ENCODE measurements at regions not wholly inside any gene's neighbourhood (a gene's known extent, or its start where the extent isn't known, plus 50 kb on each side); places are given as distances from the start of the nearest gene placed in this dataset.

DNA sequence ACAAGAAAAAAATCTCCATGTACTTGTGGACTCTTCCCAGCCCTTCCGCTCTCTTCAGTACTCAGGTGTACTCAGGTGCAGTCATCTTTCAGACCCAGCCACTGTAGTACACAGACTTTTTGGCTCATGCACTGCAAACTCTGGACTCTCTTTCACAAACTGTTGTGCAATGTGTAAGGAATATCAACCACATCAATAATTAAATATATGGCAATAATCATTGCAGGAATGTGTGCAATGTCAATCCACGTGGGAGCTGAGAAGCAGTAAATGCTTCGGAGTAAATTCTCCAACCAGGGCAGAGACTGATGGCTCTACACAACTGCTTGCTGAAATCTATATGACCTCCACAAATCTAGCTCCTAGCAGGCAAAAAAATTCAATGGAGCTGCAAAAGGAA, 287.3 kb upstream of the COL8A1 start:
- Histone ChIP-seq H3K4me2 (ENCODE audit: low read length) (no peak overlapping the region), H4K20me1 (ENCODE audit: insufficient read depth, low read length) (no peaks in the 10 kb centered on the region), H3K9me2 (ENCODE audit: insufficient read depth, low read length) (no peaks in the 10 kb centered on the region), H3K79me2 (ENCODE audit: insufficient read depth, low read depth, low read length) (no peaks in the 10 kb centered on the region), H3K9me3 (ENCODE audit: low read length) (no peaks in the 10 kb centered on the region), H3K27ac (ENCODE audit: low read depth, low read length, poor library complexity, severe bottlenecking) (no peak overlapping the region), H2AFZ (ENCODE audit: low read length) (no peak overlapping the region), H3K4me3 (ENCODE audit: low read depth, low read length, poor library complexity, severe bottlenecking) (no peak overlapping the region), H3K4me1 (ENCODE audit: insufficient read depth, low read length, poor library complexity, severe bottlenecking) (no peaks in the 10 kb centered on the region), H3K36me3 (ENCODE audit: insufficient read depth, low read length) (no peaks in the 10 kb centered on the region)
- POLR2A ChIA-PET: no interaction called here
- CTCF ChIA-PET (ENCODE audit: unreplicated experiment): no interaction called here
- no TSS peak for BruUV-seq (replicated peaks)
- TF ChIP-seq CTCF (conservative IDR thresholded peaks at IDR 0.05; ENCODE audit: low read length): no peak
- DNase-seq (ENCODE audit: low spot score): no peak
- intact Hi-C loops (cut with micrococcal nuclease; ENCODE audit: unreplicated experiment): no loop called here

DNA sequence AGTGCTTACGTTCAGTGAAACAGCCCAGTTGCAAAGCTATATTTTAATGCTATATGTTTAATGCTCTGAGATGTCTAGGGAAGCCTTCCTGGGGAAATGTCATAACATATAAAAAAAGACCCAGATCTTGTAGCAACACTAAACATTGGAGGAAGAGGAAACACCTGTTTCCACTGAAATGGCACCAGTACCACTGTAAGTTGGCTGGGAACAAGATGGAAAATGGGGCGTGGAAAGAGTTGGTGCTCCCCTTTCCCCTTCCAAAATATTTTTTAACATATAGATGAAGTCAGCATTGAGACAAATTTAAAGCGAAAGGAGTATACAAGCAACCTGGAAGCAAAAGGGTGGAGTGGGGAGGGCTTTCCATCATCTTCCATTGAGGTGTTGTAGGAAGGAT, 289.9 kb upstream of the COL8A1 start:
- H3K4me1 ChIP-seq (ENCODE audit: insufficient read depth, low read length, poor library complexity, severe bottlenecking): no peaks in the 10 kb centered on the region
- H3K9me3 ChIP-seq (ENCODE audit: low read length): no peaks in the 10 kb centered on the region
- no peak overlapping the region for H3K4me3 ChIP-seq (ENCODE audit: low read depth, low read length, poor library complexity, severe bottlenecking)
- intact Hi-C loops (cut with micrococcal nuclease; ENCODE audit: unreplicated experiment): no loop called here
- no peak overlapping the region for H3K4me2 ChIP-seq (ENCODE audit: low read length)
- H3K36me3 ChIP-seq (ENCODE audit: insufficient read depth, low read length): no peaks in the 10 kb centered on the region
- BruUV-seq (replicated peaks): no TSS peak
- H3K79me2 ChIP-seq (ENCODE audit: insufficient read depth, low read depth, low read length): no peaks in the 10 kb centered on the region
- CTCF ChIA-PET (ENCODE audit: unreplicated experiment): no interaction called here
- no peak for DNase-seq (ENCODE audit: low spot score)
- POLR2A ChIA-PET: no interaction called here
- no peaks in the 10 kb centered on the region for H3K9me2 ChIP-seq (ENCODE audit: insufficient read depth, low read length)
- TF ChIP-seq CTCF (conservative IDR thresholded peaks at IDR 0.05; ENCODE audit: low read length) (no peak), EZH2phosphoT487 (IDR thresholded peaks at IDR 0.05; ENCODE audit: borderline replicate concordance, low read depth, low read length) (no peak)
- H2AFZ ChIP-seq (ENCODE audit: low read length): no peak overlapping the region
- no peak overlapping the region for H3K27ac ChIP-seq (ENCODE audit: low read depth, low read length, poor library complexity, severe bottlenecking)
- no peaks in the 10 kb centered on the region for H4K20me1 ChIP-seq (ENCODE audit: insufficient read depth, low read length)

- no peaks in the 10 kb centered on the region for H3K79me2 ChIP-seq (ENCODE audit: insufficient read depth, low read depth, low read length)
- H3K4me1 ChIP-seq (ENCODE audit: insufficient read depth, low read length, poor library complexity, severe bottlenecking): no peaks in the 10 kb centered on the region
- TF ChIP-seq CTCF (conservative IDR thresholded peaks at IDR 0.05; ENCODE audit: low read length) (no peak), EZH2phosphoT487 (IDR thresholded peaks at IDR 0.05; ENCODE audit: borderline replicate concordance, low read depth, low read length) (no peak)
- no peak overlapping the region for H3K4me2 ChIP-seq (ENCODE audit: low read length)
- no peak overlapping the region for H3K27ac ChIP-seq (ENCODE audit: low read depth, low read length, poor library complexity, severe bottlenecking)
- no peaks in the 10 kb centered on the region for H3K9me3 ChIP-seq (ENCODE audit: low read length)
- no peaks in the 10 kb centered on the region for H3K36me3 ChIP-seq (ENCODE audit: insufficient read depth, low read length)
- DNase-seq (ENCODE audit: low spot score): no peak
- no peaks in the 10 kb centered on the region for H4K20me1 ChIP-seq (ENCODE audit: insufficient read depth, low read length)
- ChIA-PET POLR2A (no interaction called here), CTCF (ENCODE audit: unreplicated experiment) (no interaction called here)
- no peaks in the 10 kb centered on the region for H3K9me2 ChIP-seq (ENCODE audit: insufficient read depth, low read length)
- no TSS peak for BruUV-seq (replicated peaks)
- H3K4me3 ChIP-seq (ENCODE audit: low read depth, low read length, poor library complexity, severe bottlenecking): no peak overlapping the region
- no peak overlapping the region for H2AFZ ChIP-seq (ENCODE audit: low read length)
- intact Hi-C loops (cut with micrococcal nuclease; ENCODE audit: unreplicated experiment): no loop called here
These were observed 294.2 kb upstream of the COL8A1 start for GRCh38 chr3:99344216-99344615.
